Ishikawa (cell line): ENCODE measurements at regions not wholly inside any gene's neighbourhood (a gene's known extent, or its start where the extent isn't known, plus 50 kb on each side); places are given as distances from the start of the nearest gene placed in this dataset.
A peak's percentile ranks its signal among the peaks of the same experiment; 100 is the strongest.

ENCODE experiments used
- CEBPB ChIP-seq: IDR thresholded peaks from 2 replicates; pipeline ENCODE4 v1.6.1; 2012
- CREB1 ChIP-seq: IDR thresholded peaks from 2 replicates; pipeline ENCODE4 v1.6.1; 2012; ENCODE audit warnings: low read depth
- EGR1 ChIP-seq: IDR thresholded peaks from 2 replicates; pipeline ENCODE4 v1.6.1; 2012
- EP300 ChIP-seq: IDR thresholded peaks from 2 replicates; pipeline ENCODE4 v1.6.1; 2012; ENCODE audit warnings: borderline replicate concordance
- FOXM1 ChIP-seq: IDR thresholded peaks from 2 replicates; pipeline ENCODE4 v1.6.1; 2012; ENCODE audit warnings: low read depth, borderline replicate concordance
- NFIC ChIP-seq: IDR thresholded peaks from 2 replicates; pipeline ENCODE4 v1.6.1; 2012
- RAD21 ChIP-seq: IDR thresholded peaks from 2 replicates; pipeline ENCODE4 v1.6.1; 2012; ENCODE audit warnings: low read depth
- TAF1 ChIP-seq: IDR thresholded peaks from 2 replicates; pipeline ENCODE4 v1.6.1; 2012; ENCODE audit warnings: low read depth, mild to moderate bottlenecking
- TCF12 ChIP-seq: IDR thresholded peaks from 2 replicates; pipeline ENCODE4 v1.6.1; 2012; ENCODE audit warnings: low read depth
- TEAD4 ChIP-seq: IDR thresholded peaks from 2 replicates; pipeline ENCODE4 v1.6.1; 2012
- YY1 ChIP-seq: IDR thresholded peaks from 2 replicates; pipeline ENCODE4 v1.6.1; 2012; ENCODE audit warnings: low read depth
- ZBTB7A ChIP-seq: IDR thresholded peaks from 2 replicates; pipeline ENCODE4 v1.6.1; 2012; ENCODE audit warnings: low read depth
- TF ChIP-seq, protein P1 (sequence below): IDR thresholded peaks from 2 replicates; pipeline ENCODE4 v1.6.1; 2012
- TF ChIP-seq, protein P2 (sequence below): IDR thresholded peaks from 2 replicates; pipeline ENCODE4 v1.6.1; 2012; ENCODE audit warnings: low read depth, mild to moderate bottlenecking
- TF ChIP-seq, protein P3 (sequence below): IDR thresholded peaks from 2 replicates; pipeline ENCODE4 v1.6.1; 2012

DNA sequence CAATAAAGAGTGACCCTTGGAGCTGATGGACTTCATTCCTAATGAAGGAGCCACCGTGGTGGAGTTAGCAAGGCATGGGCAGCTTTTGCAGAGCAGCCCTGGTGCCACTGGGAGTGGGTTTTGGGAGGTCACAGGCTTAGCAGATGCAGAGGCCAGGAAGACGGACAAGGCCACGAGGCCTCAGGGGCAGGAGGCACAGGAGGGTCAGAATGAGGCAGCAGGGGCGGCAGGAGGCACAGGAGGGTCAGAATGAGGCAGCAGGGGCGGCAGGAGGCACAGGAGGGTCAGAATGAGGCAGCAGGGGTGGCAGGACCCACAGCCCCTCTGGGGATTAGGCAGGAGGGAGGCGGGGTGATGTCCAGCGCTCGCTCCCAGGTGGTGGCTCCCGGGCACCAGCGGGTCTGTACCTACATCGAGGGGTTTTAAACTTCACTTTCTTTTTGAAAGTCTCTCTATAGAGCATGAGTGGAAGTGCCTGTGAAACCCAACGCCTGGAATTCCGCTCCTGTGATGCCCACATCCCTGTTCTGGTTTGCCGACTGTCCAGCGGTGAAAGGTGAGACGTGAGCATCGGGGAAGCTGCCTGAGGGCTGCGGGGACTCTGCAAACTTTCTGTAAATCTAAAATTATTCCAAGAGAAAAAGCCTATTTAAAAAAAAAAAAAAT lies 521.6 kb downstream of the BRD1 start:
- TF ChIP-seq NFIC (no peak), EGR1 (no peak), ZBTB7A (no peak), FOXM1 (no peak), CREB1 (no peak), TEAD4 (no peak), TCF12 (no peak), RAD21 (no peak), YY1 (no peak), TAF1 (no peak), CEBPB (no peak), EP300 (no peak)
- TF ChIP-seq, protein P1, sequence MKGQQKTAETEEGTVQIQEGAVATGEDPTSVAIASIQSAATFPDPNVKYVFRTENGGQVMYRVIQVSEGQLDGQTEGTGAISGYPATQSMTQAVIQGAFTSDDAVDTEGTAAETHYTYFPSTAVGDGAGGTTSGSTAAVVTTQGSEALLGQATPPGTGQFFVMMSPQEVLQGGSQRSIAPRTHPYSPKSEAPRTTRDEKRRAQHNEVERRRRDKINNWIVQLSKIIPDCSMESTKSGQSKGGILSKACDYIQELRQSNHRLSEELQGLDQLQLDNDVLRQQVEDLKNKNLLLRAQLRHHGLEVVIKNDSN, result no peak
- TF ChIP-seq, protein P2, sequence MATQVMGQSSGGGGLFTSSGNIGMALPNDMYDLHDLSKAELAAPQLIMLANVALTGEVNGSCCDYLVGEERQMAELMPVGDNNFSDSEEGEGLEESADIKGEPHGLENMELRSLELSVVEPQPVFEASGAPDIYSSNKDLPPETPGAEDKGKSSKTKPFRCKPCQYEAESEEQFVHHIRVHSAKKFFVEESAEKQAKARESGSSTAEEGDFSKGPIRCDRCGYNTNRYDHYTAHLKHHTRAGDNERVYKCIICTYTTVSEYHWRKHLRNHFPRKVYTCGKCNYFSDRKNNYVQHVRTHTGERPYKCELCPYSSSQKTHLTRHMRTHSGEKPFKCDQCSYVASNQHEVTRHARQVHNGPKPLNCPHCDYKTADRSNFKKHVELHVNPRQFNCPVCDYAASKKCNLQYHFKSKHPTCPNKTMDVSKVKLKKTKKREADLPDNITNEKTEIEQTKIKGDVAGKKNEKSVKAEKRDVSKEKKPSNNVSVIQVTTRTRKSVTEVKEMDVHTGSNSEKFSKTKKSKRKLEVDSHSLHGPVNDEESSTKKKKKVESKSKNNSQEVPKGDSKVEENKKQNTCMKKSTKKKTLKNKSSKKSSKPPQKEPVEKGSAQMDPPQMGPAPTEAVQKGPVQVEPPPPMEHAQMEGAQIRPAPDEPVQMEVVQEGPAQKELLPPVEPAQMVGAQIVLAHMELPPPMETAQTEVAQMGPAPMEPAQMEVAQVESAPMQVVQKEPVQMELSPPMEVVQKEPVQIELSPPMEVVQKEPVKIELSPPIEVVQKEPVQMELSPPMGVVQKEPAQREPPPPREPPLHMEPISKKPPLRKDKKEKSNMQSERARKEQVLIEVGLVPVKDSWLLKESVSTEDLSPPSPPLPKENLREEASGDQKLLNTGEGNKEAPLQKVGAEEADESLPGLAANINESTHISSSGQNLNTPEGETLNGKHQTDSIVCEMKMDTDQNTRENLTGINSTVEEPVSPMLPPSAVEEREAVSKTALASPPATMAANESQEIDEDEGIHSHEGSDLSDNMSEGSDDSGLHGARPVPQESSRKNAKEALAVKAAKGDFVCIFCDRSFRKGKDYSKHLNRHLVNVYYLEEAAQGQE, result no peak
- TF ChIP-seq, protein P3, sequence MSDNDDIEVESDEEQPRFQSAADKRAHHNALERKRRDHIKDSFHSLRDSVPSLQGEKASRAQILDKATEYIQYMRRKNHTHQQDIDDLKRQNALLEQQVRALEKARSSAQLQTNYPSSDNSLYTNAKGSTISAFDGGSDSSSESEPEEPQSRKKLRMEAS, result no peak

DNA sequence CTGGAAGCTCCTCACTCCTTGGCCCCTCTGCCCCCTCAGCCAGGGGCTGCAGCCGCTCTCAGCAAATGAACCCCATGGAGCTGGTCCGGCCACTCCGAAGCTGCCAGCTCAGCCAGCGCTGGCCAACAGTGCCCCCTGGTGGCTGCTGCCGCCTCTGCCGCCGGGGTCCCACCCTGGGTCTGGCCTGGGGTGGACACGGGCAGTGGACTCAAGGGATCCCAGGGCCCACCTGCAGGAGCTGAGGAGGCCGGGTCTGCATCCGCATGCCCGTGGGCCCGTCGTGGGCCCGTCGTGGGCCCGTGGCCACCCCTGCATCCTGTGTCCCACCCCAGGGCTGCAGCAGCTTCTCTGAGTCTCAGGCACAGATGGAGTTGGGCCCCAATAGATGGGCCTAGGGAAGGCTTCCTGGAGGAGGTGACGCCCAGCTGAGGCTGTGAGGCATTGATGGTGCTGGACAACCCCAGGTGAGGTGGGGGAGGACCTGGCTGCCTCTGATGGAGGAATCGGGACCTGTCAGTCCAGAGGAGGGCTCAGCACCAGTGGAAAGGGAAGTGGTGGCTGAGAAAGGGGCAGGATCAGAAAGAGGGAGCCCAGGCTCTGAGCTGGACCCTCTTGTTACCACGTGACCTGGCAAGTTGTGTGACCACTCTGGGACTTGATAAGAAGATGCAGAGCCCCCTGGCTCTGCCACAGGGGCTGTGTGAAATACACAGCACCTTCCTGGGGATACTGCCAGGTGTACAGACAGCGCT lies 522.3 kb downstream of the BRD1 start:
- TF ChIP-seq RAD21 (peak; percentile 78), TAF1 (no peak)

DNA sequence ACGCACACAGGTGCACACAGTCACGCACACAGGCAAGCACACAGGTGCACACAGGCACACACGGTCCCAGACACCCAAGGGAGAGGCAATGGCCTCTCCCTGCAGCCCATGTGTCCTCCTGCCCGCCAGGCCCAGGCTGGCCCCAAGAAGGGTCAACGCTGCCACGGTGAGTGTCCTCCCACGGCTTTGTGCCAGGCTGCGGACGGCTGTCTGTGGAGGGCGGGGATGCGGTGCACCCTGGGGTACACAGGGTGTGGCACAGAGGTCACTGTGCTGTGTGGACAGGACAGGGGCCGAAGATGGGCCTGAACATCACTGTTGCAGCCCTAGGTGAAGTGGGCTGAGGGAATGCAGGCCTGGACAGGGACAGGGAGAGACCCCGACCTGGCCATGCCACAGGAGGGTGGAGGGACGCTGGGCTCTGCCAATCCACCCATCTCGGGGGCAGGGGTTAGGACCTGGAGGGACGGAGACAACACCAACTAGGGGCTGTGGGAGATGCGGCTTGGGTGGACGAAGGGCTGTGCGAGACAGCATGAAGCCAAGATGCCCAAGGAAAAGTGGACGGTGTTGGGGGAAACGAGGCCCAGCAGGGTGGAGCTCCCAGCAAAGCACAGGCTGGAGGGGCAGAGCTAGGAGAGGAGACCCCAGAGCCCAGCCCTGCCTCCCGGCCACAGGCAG lies 523.8 kb downstream of the BRD1 start:
- TF ChIP-seq YY1 (no peak), CEBPB (no peak), NFIC (no peak)
- TF ChIP-seq, protein P3, result no peak

DNA sequence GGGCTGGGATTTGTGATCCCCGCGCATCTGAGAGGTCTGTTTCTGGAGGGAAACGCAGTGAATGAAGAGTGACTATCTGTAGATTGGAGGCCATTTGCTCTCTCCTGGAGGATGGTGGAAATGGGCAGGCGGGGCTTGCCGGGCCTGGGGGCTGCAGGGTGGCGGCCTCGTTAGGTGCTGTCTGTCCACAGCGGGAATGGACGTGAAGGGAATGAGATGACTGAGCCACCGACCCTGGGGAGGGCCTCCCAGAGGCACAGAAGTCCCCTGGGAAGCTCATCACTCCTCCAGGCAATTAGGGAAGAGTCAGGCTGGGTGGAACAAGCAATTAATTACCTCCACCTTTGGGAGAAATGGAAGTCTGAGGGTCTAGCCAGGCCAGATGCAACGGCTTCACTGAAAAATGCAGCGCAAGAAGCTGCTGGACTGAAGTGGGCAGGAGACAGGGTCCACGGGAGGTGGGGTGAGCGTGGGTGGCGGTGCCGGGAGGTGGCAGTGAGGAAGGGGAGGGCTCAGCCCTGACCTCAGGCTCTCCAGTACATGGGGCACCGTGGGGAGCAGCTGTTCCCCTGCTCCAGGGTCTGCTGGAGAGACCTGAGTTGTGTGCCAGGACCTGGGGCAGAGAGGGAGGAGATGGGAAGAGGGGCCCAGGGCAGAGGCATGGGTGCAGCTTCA lies 524.5 kb downstream of the BRD1 start:
- TF ChIP-seq ZBTB7A (no peak), CREB1 (no peak), TEAD4 (no peak), CEBPB (no peak), FOXM1 (no peak), TAF1 (no peak), TCF12 (no peak), YY1 (no peak)
- TF ChIP-seq, protein P3, result no peak

DNA sequence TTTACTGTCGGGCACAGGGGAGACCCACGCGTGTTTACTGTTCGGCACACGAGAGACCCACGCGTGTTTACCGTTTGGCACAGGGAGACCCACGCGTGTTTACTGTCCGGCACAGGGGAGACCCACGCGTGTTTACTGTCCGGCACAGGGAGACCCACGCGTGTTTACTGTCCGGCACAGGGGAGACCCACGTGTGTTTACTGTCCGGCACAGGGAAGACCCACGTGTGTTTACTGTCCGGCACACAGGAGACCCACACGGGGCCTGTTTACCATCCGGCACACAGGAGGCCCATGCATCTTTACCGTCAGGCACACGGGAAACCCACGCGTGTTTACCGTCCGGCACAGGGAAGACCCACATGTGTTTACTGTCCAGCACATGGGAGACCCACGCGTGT lies 525.1 kb downstream of the BRD1 start:
- TF ChIP-seq TEAD4, result no peak
- TF ChIP-seq, protein P2, result no peak
- TF ChIP-seq, protein P3, result no peak
- TF ChIP-seq NFIC, result no peak
- TF ChIP-seq, protein P1, result no peak
- TF ChIP-seq CREB1, result no peak
